GM23338 (cell line): ENCODE measurements at regions not wholly inside any gene's neighbourhood (a gene's known extent, or its start where the extent isn't known, plus 50 kb on each side); places are given as distances from the start of the nearest gene placed in this dataset.

ENCODE experiments used
- ATAC-seq: fragments of 200-7000 bp; cut with Tn5 transposase; 3 replicates; pipeline ENCODE4 v1.9.1; 2020
- DNase-seq: peaks from one replicate; pipeline ENCODE4 v3.0.0-alpha.2; 2015; ENCODE audit warnings: low spot score
- H2AFZ ChIP-seq: fragments of 200-600 bp; sonication (generic); 2 replicates; pipeline ENCODE4 v1.8.0; 2016; ENCODE audit warnings: antibody characterized with exemption, mild to moderate bottlenecking, moderate library complexity
- H3F3A ChIP-seq: fragments of 200-600 bp; sonication (generic); replicated peaks from 2 replicates; pipeline ENCODE4 v1.8.0; 2017; ENCODE audit warnings: antibody characterized with exemption, mixed run types, low read depth
- H3K27ac ChIP-seq: fragments of 200-600 bp; sonication (generic); 2 replicates; pipeline ENCODE4 v1.6.1; 2016; ENCODE audit warnings: low read depth
- H3K27me3 ChIP-seq: fragments of 200-600 bp; sonication (generic); 2 replicates; pipeline ENCODE4 v1.8.0; 2016; ENCODE audit warnings: mild to moderate bottlenecking, mixed run types, moderate library complexity; ENCODE audit not compliant: insufficient read depth
- H3K36me3 ChIP-seq: fragments of 200-600 bp; sonication (generic); 2 replicates; pipeline ENCODE4 v1.8.0; 2016; ENCODE audit warnings: mild to moderate bottlenecking; ENCODE audit not compliant: insufficient read depth
- H3K4me1 ChIP-seq: fragments of 200-600 bp; sonication (generic); 2 replicates; pipeline ENCODE4 v1.8.0; 2016; ENCODE audit warnings: mild to moderate bottlenecking, moderate library complexity; ENCODE audit not compliant: insufficient read depth
- H3K4me2 ChIP-seq: fragments of 200-600 bp; sonication (generic); 2 replicates; pipeline ENCODE4 v1.7.1; 2017; ENCODE audit warnings: mixed run types
- H3K4me3 ChIP-seq: fragments of 200-600 bp; sonication (generic); 2 replicates; pipeline ENCODE4 v1.6.1; 2016; ENCODE audit warnings: mixed run types
- H3K79me2 ChIP-seq: fragments of 200-600 bp; sonication (generic); replicated peaks from 2 replicates; pipeline ENCODE4 v1.8.0; 2017; ENCODE audit warnings: mild to moderate bottlenecking; ENCODE audit not compliant: insufficient read depth
- H3K9me2 ChIP-seq: fragments of 200-600 bp; sonication (generic); 2 replicates; pipeline ENCODE4 v1.8.0; 2017; ENCODE audit not compliant: insufficient read depth
- H4K20me1 ChIP-seq: fragments of 200-600 bp; sonication (generic); replicated peaks from 2 replicates; pipeline ENCODE4 v1.8.0; 2017; ENCODE audit warnings: mild to moderate bottlenecking; ENCODE audit not compliant: insufficient read depth
- H3K27ac Mint-ChIP-seq: 2 replicates; pipeline ENCODE4 v1.8.0; 2020; ENCODE audit warnings: inconsistent platforms, mild to moderate bottlenecking, moderate library complexity, mixed read lengths
- H3K27me3 Mint-ChIP-seq: 3 replicates; pipeline ENCODE4 v1.8.0; 2022; ENCODE audit warnings: low read depth, mild to moderate bottlenecking, moderate library complexity, mixed read lengths, inconsistent platforms; ENCODE audit not compliant: insufficient read depth, poor library complexity
- H3K36me3 Mint-ChIP-seq: 3 replicates; pipeline ENCODE4 v1.8.0; 2021; ENCODE audit warnings: low read depth, mild to moderate bottlenecking, inconsistent platforms, moderate library complexity, mixed read lengths
- H3K4me1 Mint-ChIP-seq: 3 replicates; pipeline ENCODE4 v1.8.0; 2020; ENCODE audit warnings: mild to moderate bottlenecking, inconsistent platforms, mixed read lengths
- H3K4me3 Mint-ChIP-seq: 3 replicates; pipeline ENCODE4 v1.8.0; 2021; ENCODE audit warnings: moderate library complexity, mild to moderate bottlenecking, inconsistent platforms, mixed read lengths
- H3K9me3 Mint-ChIP-seq: 3 replicates; pipeline ENCODE4 v1.8.0; 2020; ENCODE audit warnings: moderate library complexity, mild to moderate bottlenecking, inconsistent platforms, mixed read lengths
- POLR2AphosphoS5 ChIP-seq: IDR thresholded peaks from 2 replicates; pipeline ENCODE4 v1.6.1; 2016; ENCODE audit warnings: antibody characterized with exemption, low read depth
- ZNF114 ChIP-seq: fragments of 250-450 bp; sonication (Bioruptor Pico); IDR thresholded peaks from 2 replicates; pipeline ENCODE4 v1.5.0; 2020; ENCODE audit warnings: mild to moderate bottlenecking, moderate library complexity
- TF ChIP-seq, protein P1 (sequence below), 2 experiments: fragments of 200-600 bp in 1 of 2; sonication (generic) in 1 of 2; conservative IDR thresholded peaks; 2 replicates each; pipeline versions ENCODE4 v1.5.1 to v1.6.1; 2016 to 2017; ENCODE audit warnings: antibody characterized with exemption in 2 of 2, low read depth in 2 of 2, mild to moderate bottlenecking in 2 of 2, moderate library complexity in 1 of 2
- TF ChIP-seq, protein P2 (sequence below): IDR thresholded peaks from 2 replicates; pipeline ENCODE4 v1.6.1; 2016; ENCODE audit warnings: antibody characterized with exemption

DNA sequence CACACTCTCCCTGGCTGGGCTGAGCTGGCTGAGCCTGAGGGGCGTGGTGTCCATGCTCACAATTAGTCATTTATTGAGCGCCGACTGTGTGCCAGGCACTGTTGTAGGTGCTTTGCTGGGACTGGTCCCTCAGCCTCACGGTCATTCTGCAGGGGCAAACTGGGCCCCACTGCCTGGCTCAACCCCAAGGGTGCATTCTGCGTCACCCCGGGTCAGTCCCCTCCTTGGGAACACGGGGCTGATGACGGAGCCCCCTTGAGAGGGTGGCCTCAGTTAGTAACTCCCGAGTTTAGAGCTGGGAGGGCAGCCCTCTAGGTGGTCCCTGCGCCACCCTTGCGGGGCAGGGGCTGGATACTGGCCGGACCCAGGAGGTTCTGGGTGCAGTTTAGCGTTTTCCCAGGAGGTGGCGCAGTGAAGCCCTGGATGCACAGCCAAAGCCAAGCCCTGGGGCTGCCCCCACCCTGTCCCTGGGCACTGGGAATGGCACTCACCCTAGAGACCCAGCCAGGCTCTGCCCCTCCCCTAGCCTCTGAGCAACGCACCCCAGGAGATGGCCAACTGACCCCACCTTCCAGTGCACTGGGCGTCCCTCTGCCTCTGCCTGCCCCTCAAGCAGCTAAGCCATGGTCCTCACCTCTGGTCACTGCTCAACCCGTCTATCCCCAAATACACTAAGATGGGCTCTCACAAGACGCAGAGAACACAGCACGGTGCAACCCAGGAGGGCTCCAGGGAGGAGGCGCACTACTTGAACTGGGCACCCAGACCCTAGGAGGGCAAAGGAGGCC lies 243.2 kb upstream of the GSE1 start:
- Histone ChIP-seq H3K4me2 (no peak overlapping the region), H3F3A (no peaks in the 10 kb centered on the region), H3K4me1 (no peaks in the 10 kb centered on the region; the same call in 1 of the 2 replicates), H3K4me3 (no peak overlapping the region), H2AFZ (no peak overlapping the region), H3K27ac (no peak overlapping the region), H4K20me1 (no peaks in the 10 kb centered on the region; the same call in 1 of the 2 replicates), H3K9me2 (no peaks in the 10 kb centered on the region), H3K27me3 (no peaks in the 10 kb centered on the region), H3K36me3 (no peaks in the 10 kb centered on the region), H3K79me2 (no peaks in the 10 kb centered on the region)
- peaks cover 26% of the 10 kb centered on the region for H3K4me1 Mint-ChIP-seq
- no peaks in the 10 kb centered on the region; the same call in 2 of the 3 replicates for H3K36me3 Mint-ChIP-seq
- H3K9me3 Mint-ChIP-seq: no peaks in the 10 kb centered on the region; the same call in 2 of the 3 replicates
- DNase-seq: peak; percentile 79
- TF ChIP-seq, protein P1, sequence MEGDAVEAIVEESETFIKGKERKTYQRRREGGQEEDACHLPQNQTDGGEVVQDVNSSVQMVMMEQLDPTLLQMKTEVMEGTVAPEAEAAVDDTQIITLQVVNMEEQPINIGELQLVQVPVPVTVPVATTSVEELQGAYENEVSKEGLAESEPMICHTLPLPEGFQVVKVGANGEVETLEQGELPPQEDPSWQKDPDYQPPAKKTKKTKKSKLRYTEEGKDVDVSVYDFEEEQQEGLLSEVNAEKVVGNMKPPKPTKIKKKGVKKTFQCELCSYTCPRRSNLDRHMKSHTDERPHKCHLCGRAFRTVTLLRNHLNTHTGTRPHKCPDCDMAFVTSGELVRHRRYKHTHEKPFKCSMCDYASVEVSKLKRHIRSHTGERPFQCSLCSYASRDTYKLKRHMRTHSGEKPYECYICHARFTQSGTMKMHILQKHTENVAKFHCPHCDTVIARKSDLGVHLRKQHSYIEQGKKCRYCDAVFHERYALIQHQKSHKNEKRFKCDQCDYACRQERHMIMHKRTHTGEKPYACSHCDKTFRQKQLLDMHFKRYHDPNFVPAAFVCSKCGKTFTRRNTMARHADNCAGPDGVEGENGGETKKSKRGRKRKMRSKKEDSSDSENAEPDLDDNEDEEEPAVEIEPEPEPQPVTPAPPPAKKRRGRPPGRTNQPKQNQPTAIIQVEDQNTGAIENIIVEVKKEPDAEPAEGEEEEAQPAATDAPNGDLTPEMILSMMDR (conservative IDR thresholded peaks at IDR 0.05; ENCODE audit: low read depth in 2 of 2): peak; percentile 67 to 77
- no peak for TF ChIP-seq POLR2AphosphoS5
- no peak overlapping the region for H3K4me3 Mint-ChIP-seq
- H3K27ac Mint-ChIP-seq: peak overlapping the region; percentile 48; the same call in 1 of the 2 replicates
- ATAC-seq: peak; percentile 82
- H3K27me3 Mint-ChIP-seq: peaks cover 26% of the 10 kb centered on the region

DNA sequence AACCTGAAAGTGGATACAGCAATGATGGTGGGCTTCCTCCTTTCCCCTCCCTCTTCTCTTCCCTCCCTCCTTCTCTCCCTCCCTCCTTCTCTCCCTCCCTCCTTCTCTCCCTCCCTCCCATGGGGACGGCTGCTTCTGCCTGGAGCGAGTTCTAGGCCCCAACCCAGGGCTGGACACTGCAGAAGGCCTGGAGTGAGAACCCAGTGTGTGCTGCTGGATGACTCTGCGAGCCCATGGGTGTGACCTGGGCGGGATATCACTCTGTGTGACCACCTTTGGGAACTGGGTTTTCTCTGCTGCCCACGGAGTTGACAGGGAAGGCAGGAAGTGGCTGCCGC lies 242.6 kb upstream of the GSE1 start:
- Histone ChIP-seq H3K36me3 (no peaks in the 10 kb centered on the region), H3K4me2 (no peak overlapping the region), H3K27ac (no peak overlapping the region), H3K9me2 (no peaks in the 10 kb centered on the region), H4K20me1 (no peaks in the 10 kb centered on the region; the same call in 1 of the 2 replicates), H3K79me2 (no peaks in the 10 kb centered on the region), H3K27me3 (no peaks in the 10 kb centered on the region), H3K4me1 (no peaks in the 10 kb centered on the region; the same call in 1 of the 2 replicates), H2AFZ (no peak overlapping the region), H3K4me3 (no peak overlapping the region), H3F3A (no peaks in the 10 kb centered on the region)
- Mint-ChIP-seq H3K9me3 (no peaks in the 10 kb centered on the region), H3K27ac (no peak overlapping the region), H3K4me1 (peaks cover 21% of the 10 kb centered on the region), H3K27me3 (peaks cover 21% of the 10 kb centered on the region), H3K4me3 (no peak overlapping the region), H3K36me3 (no peaks in the 10 kb centered on the region; the same call in 2 of the 3 replicates)
- TF ChIP-seq, protein P2, sequence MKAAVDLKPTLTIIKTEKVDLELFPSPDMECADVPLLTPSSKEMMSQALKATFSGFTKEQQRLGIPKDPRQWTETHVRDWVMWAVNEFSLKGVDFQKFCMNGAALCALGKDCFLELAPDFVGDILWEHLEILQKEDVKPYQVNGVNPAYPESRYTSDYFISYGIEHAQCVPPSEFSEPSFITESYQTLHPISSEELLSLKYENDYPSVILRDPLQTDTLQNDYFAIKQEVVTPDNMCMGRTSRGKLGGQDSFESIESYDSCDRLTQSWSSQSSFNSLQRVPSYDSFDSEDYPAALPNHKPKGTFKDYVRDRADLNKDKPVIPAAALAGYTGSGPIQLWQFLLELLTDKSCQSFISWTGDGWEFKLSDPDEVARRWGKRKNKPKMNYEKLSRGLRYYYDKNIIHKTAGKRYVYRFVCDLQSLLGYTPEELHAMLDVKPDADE: no peak
- DNase-seq: no peak
- ATAC-seq: no peak

DNA sequence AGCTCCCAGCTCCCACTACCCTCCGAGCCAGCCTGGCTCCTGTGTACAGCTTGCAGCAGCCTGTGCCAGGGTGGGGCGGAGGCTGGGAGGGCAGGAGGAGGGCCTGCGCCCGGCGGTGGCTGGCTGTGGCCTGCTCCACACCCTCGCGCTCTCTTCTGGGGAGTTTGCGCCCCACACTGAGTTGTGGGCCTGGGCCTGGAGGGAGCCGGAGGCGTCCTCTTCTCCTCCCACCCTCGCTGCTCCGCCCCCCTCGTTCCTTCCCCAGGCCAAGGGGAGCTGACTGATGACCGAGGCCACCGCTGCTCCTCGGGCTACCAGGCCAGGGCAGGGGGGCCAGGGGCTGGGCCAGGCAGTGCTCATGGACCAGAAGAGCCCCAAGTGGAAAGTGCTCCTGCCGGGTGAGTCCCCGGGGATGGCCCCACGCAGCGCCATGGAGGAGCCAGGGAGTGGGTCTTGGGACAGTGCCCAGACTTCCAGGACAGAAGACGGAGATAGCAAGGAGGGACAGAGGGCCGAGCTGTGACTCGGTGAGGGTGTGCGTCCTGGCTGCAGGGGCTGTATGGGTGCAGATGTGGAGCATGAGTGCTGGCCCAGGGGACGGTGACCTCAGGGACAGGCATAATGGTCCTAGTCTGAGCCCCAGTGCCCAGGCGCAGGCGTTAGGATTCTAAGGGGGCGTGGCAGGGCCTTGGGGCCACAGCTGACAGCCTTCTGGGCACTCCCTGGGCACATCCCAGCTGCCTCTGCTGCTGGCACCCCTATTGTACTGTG lies 242.1 kb upstream of the GSE1 start:
- H3K9me2 ChIP-seq: no peaks in the 10 kb centered on the region
- Mint-ChIP-seq H3K9me3 (no peaks in the 10 kb centered on the region), H3K27me3 (peaks cover 22% of the 10 kb centered on the region), H3K27ac (no peak overlapping the region), H3K4me3 (no peak overlapping the region), H3K4me1 (peaks cover 16% of the 10 kb centered on the region), H3K36me3 (no peaks in the 10 kb centered on the region; the same call in 2 of the 3 replicates)
- H2AFZ ChIP-seq: no peak overlapping the region
- H4K20me1 ChIP-seq: no peaks in the 10 kb centered on the region; the same call in 1 of the 2 replicates
- no peaks in the 10 kb centered on the region; the same call in 1 of the 2 replicates for H3K4me1 ChIP-seq
- no peak for TF ChIP-seq ZNF114 (CRISPR knock-in tag)
- no peak overlapping the region for H3K4me2 ChIP-seq
- no peaks in the 10 kb centered on the region for H3K36me3 ChIP-seq
- H3K27ac ChIP-seq: no peak overlapping the region
- no peaks in the 10 kb centered on the region for H3F3A ChIP-seq
- H3K27me3 ChIP-seq: no peaks in the 10 kb centered on the region
- peak; percentile 21 for ATAC-seq
- no peak overlapping the region for H3K4me3 ChIP-seq
- no peak for DNase-seq
- H3K79me2 ChIP-seq: no peaks in the 10 kb centered on the region
